NCI-H82 (cell line): ENCODE measurements at regions not wholly inside any gene's neighbourhood (a gene's known extent, or its start where the extent isn't known, plus 50 kb on each side); places are given as distances from the start of the nearest gene placed in this dataset.

Experiments
- DNase-seq: peaks from one replicate; lab custom pipeline; 2025; lab: John Stamatoyannopoulos, UW

- peak; percentile 4 for DNase-seq
Measured at GRCh38 chr6:132096245-132096644, 145.1 kb upstream of the CCN2 start.

DNA sequence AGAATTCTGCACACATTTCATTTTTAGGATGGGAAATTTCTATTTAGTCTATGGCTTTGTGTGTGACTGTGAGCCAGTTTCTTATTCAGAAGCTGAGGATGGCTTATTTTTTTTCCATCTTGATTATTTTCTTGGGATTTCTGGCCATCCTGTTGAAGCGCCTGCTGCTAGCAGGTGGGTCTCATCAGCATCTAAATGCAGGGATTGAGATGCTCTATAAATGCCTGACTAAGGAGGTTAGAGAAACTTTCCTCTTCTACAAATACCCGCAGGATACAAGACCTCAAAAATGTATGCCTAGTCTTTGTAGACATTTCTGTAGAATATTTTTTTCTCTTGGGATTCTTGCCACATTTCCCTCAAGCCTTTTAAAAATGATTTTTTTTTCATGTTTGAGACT is 138.0 kb upstream of the CCN2 start:
- no peak for DNase-seq

GRCh38 chr6:132088150-132088549 is 137.0 kb upstream of the CCN2 start:
- DNase-seq, result no peak

- no peak for DNase-seq
Measured at GRCh38 chr6:132087391-132087790, 136.2 kb upstream of the CCN2 start.

GRCh38 chr6:132085731-132086130 is 134.6 kb upstream of the CCN2 start:
- no peak for DNase-seq

DNA sequence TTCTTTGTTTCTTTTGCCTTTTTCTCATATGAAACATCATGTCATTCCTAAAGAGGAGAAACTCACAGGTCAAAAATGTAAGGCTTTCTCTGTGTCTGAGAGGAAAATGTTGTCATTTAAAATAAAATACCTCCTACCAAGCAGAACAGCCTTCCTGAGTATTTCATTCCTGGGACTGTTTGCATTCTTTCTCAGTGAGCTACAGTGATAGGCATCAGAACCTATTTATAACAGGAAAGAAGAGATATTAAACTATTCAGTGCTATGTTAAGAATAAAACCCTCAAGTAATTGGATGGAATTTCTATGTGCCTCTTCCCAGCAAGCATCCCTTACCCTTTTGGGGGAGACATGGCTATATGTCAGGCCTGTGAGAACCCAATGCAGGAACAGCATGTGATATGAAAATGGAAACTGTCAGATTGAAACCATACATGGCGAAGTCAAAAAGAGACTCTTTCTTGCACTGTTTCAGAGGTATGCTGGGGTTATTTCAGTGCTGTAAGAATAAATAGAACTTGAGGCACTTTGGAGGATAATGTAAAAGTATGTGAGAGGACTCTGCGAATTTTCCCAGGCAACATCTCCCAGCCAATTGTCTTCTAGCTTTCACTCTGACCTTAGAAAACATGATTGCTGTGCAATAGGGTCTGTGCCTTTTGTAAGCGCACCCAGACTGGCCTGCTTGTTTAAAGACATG is 133.8 kb upstream of the CCN2 start:
- no peak for DNase-seq

- DNase-seq, result no peak
Measured at GRCh38 chr6:132082421-132082820, 131.2 kb upstream of the CCN2 start.

DNA sequence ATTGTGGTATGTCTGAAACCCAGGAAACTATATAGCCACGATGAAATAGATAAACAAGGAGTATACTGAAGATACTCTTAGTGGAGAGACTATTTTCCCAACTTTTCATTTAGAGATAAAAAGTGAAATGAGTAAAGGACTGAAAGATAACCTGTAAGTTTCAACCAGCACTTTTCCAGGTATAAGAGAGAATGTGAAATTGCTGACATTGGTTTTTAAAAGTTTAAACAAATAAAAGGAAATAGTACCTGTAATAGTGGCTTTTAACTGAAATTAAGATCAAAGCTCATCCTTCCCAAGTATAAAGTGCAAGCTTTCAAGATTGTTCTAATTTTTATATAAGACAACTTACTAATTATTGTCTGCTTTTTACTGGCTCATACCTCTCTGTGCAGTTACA is 130.2 kb upstream of the CCN2 start:
- no peak for DNase-seq

DNA sequence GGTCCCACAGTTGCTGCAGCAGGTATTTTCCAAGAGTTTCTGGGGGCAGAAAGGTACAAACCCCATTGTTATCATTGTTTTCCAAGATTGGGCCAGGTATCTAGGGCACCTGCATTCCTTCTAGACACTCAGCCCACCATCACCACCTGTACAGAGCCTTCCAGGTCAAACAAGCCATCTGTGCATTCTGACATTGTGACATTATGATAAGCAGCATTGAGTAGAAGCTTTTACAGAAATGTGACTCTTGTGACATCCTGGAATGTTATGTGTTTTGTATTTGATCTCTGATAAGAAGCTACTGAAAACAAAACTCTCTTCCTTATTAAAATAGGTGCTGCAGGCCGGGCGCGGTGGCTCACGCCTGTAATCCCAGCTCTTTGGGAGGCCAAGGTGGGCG is 128.1 kb upstream of the CCN2 start:
- DNase-seq, result no peak

DNA sequence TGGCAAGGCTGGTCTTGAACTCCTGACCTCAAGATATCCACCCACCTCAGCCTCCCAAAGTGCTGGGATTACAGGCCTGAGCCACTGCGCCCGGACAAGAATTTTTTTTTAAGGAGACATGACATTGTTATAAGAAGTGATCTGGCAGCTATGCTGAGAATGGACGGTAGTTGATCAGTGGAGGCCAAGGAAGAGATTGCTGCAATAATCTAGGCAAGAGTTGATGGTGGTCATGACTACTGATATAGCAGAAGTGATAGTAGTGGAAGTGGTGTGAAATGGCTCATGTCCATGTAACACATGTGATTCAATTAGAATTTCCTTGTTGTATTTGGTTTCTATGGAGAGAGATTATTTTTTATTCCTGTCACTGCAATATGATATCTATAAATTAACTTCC is 125.3 kb upstream of the CCN2 start:
- DNase-seq, result no peak

DNA sequence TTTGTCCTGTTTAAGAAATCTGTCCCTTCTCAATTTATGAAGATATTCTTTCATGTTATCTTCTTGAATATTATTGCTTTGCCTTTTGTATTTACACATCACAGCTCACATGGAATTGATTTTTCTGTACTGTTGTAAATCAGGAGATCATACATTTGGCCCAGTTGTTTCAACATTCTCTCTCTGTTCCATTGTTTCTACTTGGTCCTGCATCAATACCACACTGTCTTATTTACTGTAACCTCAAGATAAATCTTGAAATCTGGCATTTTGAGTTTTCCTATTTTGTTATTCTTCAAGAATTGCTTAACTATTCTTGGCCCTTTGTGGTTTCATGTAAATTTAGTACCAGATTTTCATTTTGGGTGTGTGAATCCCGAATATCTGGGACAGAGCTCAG is 121.7 kb upstream of the CCN2 start:
- DNase-seq, result no peak

GRCh38 chr6:132072271-132072670 is 121.1 kb upstream of the CCN2 start:
- DNase-seq, result no peak

DNA sequence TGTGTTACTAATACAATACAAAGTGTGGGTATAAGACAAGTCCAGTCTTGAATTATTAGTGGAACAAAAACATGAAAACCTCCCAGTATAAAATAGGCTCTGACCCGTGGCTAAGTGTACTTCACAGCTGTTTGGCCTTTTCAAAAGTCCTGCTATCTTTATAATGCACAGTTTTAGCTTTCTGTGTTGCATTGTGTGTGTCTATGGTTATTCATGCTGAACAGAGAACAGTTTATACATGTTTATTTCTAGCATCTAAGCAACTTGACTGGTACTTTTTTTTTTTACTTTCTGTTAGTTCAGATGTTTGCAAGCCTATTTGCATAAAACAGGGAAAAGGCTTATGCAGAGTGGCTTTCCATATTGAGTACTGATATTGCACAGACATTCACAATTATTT is 119.2 kb upstream of the CCN2 start:
- DNase-seq, result no peak

GRCh38 chr6:132068766-132069165 is 117.6 kb upstream of the CCN2 start:
- no peak for DNase-seq

GRCh38 chr6:132067286-132067685 is 116.1 kb upstream of the CCN2 start:
- no peak for DNase-seq

- DNase-seq, result no peak
Measured at GRCh38 chr6:132065556-132065955, 114.4 kb upstream of the CCN2 start.

- no peak for DNase-seq
Measured at GRCh38 chr6:132063738-132064137, 112.6 kb upstream of the CCN2 start.

GRCh38 chr6:132063204-132063603 is 112.0 kb upstream of the CCN2 start:
- no peak for DNase-seq

DNA sequence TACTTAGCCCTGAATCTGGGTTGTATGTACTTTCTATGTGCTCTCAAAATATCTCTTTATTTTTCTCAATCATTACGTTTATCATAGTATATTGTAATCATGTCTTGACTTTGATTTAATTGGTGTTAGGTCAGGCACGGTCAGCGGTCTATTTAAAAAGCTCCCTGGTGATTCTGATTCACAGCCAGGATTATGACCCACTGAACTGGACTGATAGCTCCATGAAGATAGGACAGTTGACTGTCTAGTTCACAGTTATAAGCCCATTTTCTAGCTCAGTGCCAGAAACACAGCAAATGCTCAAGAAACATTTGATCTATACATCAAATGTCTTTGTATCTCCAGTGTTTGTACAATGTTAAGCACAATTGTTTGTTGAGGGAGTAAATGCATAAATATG is 111.5 kb upstream of the CCN2 start:
- no peak for DNase-seq

GRCh38 chr6:132061381-132061780 is 110.2 kb upstream of the CCN2 start:
- DNase-seq, result no peak

- no peak for DNase-seq
Measured at GRCh38 chr6:132060591-132060990, 109.4 kb upstream of the CCN2 start.

DNA sequence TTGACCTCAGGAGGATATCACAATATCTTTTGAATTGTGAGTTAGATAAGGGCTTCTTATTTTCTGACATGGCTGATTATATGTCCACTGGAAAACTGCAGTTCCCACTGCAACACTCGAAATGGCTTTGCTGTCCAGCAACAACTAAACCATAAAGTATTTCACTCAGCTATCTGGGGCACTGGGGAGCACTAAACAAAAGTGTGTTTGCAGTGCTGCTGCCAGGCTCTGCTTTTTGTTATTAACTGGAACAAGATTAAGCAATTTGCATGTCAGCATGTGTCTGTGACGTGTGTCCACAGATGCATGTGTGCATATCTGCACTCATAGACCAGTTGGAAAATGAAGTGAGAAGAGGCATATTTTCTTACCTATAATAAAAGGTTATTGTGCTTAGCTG is 107.8 kb upstream of the CCN2 start:
- DNase-seq, result no peak

DNA sequence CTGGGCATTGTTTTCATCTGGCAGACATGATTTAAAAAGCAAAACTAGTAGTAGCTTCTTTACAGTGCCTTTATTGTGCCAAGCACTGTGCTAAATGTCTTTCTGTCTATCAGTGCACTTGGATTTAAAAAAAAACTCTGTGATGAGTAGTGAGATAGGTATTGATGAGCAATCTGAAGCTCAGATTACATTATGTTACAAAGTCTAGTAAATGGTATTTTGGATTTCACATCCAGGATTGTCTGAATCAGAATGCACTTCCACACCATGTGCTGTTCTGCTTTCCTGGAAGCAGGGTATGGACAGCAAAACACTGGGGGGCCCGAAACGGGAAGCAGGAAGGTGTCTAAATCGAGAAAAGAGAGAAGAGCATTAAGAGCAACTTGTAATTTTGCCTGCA is 103.4 kb upstream of the CCN2 start:
- DNase-seq, result no peak

- DNase-seq, result no peak
Measured at GRCh38 chr6:132053511-132053910, 102.3 kb upstream of the CCN2 start.

GRCh38 chr6:132052096-132052495 is 100.9 kb upstream of the CCN2 start:
- no peak for DNase-seq
